ENCODE measurements at regions not wholly inside any gene's neighbourhood (a gene's known extent, or its start where the extent isn't known, plus 50 kb on each side); places are given as distances from the start of the nearest gene placed in this dataset.

DNA sequence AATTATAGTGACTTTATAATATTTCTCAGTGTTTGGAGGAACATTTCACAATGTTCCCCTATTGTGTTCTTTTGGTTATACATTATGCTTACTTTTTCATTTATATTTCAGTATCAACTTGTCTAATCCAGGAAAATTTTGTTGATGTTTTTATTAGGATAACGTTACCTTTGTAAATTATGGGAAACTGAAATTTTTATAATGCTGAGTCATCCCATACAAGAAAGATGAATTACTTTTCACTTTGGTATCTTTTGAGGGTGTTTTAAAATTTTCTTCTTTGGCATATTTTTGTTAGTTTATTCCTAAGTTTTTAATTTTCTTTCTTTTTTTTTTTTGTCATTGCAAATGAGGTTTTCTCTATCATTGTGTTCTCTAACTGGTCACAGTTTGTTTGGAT, 542.7 kb downstream of the SLC16A7 start:
- DNase-seq (ENCODE audit: low read depth in 2 of 2): no peak

DNA sequence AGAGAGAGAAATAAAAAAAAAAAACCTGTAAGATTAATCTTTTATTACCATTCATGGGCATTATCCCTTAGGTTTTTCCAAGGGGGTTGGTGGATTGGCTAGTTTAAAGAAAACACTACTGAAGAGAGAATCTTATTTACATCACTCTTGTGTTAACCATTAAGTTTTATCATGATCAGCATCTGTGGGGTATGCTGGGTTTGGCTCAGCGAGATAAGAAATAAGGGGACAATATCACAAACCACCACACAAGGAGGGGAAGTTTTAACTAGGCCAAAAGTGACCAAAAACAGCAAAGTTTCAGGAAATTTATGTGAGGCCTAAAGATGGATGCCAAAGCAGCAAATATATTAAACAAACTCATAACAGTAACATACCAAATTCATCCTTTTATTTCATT, 548.6 kb downstream of the SLC16A7 start:
- no peak for DNase-seq (ENCODE audit: low read depth in 2 of 2)

DNA sequence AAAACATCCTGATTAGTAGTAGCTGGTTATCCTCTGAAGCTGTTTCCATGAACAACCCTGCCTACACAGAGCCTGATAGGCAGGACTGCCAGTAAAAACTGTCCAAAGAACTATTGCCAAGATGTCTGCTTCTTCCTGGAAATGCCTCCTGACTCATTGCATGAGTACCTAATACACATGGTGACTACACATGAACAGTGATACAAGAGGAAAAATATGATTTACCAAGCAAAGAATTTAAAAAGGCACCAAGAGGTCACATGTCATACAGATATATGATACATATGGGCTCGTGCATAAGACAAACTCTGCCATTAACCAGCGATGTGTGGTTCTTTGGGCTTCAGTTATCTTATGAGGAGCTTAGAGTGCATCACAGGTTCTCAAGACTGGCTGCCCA, 552.3 kb downstream of the SLC16A7 start:
- DNase-seq (ENCODE audit: low read depth in 2 of 2): no peak

DNA sequence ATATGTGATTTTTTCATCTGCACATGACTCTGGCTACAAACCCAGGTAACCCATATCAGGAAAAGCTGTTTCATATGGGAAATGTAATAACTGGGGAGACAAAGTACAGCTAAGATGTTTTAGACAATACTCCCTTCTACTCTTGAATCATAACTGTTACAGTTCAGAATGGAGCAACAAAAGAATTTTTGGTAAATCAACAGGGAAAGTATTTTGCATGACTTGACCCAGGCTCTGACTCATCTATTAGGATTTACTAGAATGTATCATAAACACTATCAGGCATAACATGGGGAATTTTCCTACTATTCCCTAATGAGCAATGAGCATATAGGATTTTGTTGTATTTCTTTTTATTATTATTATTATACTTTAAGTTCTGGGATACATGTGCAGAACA, 553.0 kb downstream of the SLC16A7 start:
- DNase-seq (ENCODE audit: low read depth in 2 of 2): no peak

DNA sequence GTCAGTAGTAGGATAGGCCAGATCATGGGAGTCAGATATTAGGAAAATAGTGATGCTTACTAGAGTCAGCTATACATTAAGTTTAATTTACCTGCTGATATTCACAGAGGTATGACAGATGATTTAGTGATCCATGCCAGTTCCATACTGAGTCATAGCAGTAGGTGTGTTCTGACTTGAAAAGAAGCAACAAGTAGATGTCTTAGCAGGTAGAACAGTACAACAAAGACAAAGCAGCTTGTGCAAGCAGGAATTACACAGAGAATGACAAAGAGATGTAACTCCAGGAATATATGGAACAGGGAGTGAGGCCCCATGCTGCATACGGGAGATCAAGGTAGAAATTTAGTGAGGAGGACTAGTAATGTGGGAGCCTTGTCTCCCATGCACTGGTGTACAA, 556.9 kb downstream of the SLC16A7 start:
- DNase-seq (ENCODE audit: low read depth in 2 of 2): no peak

DNA sequence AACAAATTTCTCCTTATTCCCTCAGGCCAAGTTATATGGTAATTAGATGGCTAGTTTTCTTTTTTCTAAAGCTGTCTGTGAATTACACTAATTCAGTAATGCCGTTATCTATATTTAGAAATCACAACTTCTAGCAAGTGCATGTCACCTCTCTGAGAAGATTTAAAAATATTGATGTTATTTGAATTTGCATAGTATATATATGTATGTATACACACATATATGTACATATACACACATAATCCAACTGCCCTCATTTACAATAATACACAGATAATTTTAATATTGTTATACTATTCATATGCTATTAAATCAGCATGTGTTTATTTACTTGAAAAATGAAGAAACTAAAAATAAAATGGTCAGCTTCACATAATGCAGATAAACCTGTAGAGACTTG, 563.9 kb downstream of the SLC16A7 start:
- DNase-seq (ENCODE audit: low read depth in 2 of 2): no peak

DNA sequence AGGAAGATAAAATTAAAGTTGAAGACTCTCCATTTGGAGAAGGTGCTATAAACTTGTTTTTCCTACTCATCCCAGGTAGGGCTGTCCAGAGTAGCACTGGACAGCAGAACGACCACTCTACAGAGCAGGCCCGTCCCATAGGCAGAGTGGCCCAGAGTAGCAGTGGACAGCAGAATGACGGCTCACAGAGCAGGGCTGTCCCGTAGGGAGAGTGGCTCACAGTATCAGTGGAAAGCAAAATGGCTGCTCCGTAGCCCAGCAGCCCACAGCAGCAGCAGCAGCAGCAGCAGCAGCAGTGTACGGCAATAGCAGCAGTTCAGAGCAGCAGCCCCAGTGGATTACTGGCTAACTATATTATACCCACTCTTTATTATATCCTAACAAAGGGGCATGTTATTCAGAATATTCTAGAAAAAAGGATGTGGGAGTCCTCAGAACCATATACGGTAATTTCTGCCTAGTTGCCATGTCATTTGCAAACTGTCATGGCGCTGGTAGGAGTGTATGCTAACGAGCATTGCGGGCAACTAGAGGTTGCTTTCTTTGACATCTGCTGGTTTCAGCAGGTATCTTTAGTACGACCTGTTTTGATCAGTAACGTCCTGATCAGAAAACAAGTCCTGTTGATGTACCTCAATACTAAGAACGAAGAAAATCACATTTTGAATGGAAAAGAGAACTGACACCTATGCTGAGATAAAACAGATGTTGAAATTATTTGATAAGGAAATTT, 567.3 kb downstream of the SLC16A7 start:
- no peak for DNase-seq (ENCODE audit: low read depth in 2 of 2)

DNA sequence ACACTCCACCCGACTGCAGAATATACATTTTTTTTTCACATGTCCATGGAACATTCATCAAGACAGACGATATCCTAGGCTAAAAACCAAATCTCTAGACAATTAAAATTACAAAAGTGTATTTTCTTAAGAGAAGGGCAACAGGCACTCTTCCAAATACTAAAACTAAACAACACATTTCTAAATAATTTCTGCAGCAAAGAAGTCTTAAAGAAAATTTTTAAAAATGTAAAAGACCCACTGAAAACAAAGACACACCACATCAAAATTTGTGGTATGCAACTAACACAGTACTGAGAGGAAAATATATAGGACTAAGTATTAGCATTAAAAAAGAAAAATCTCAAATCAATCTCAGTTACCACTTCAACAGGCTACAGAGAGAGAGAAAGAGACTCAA, 570.0 kb downstream of the SLC16A7 start:
- DNase-seq (ENCODE audit: low read depth in 2 of 2): no peak

DNA sequence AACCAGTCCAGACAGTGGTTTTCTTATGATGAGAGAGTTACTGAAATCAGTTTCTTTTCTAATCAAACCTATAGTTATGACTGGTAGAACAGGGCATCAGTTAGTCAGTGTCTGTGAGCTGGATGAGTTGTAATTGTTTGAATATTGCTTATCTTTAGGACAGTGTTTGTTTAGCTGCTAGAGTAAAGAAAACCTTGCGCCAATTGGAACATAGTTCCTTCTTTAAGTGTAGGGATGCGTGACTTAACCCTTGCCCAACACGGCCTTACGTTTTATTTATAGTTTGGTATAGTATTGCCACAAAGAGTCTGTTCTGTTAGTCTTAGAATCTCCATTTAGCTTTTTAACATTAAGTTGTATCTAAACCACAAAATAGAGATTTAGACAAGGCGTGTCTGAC, 572.6 kb downstream of the SLC16A7 start:
- DNase-seq (ENCODE audit: low read depth in 2 of 2): no peak

DNA sequence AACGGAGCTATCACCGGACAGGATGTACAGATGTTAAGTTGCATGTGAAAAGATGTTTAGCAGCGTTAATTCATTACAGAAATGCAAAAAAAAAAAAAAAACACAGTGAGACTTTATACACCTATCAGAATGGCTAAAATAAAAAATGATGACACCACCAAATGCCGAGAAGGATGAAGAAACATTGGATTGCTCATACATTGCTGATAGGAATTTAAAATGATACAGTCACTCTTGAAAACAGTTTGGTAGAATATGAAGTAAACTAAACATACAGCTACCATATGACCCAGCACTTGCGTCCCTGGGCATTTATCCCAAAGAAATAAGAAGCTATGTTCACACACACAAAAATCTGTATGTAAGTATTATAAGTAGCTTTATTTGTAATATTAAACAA, 574.1 kb downstream of the SLC16A7 start:
- DNase-seq (ENCODE audit: low read depth in 2 of 2): no peak

DNA sequence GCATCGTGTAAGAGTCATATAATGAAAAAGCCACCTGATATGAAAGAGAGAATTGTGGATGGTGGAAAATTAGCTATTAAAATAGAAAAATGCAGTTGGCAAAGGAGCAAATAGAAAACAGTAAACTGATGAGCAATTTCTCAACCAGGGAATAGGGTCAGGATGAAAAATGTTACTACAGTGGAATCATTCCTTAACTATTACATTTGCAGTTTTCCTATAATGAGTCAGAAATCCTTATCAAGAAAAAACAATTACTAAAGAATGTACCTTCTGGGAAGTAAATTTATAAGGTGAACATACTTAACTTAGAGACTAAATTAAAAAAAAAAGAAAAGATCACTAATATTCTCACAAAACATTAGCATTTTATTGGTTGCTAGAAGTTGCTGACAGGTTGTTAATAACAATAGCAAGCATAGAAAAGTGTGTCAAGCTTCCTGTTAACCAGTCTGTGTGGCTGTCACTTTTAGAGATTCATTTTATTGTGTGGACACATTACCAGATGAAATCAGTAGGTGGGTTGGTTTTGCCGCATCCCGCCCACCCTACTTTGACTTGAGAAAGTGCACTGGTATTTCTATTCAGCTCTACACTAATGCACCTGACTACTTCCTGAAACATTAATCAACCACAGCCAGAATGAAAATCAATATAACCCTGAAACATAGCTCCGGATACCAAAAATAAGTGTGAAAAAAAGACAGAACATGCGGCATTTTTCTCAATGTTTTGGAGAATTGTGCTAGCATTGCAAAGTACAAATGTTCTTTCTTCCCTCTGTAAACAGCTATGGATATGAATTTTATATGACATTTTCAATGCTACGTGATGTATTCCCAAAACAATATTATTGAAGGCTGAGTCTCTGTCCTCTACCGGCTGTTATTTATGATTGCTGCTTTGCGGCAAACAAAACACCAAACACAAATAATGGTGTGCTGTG, 576.7 kb downstream of the SLC16A7 start:
- no peak for DNase-seq (ENCODE audit: low read depth in 2 of 2)

DNA sequence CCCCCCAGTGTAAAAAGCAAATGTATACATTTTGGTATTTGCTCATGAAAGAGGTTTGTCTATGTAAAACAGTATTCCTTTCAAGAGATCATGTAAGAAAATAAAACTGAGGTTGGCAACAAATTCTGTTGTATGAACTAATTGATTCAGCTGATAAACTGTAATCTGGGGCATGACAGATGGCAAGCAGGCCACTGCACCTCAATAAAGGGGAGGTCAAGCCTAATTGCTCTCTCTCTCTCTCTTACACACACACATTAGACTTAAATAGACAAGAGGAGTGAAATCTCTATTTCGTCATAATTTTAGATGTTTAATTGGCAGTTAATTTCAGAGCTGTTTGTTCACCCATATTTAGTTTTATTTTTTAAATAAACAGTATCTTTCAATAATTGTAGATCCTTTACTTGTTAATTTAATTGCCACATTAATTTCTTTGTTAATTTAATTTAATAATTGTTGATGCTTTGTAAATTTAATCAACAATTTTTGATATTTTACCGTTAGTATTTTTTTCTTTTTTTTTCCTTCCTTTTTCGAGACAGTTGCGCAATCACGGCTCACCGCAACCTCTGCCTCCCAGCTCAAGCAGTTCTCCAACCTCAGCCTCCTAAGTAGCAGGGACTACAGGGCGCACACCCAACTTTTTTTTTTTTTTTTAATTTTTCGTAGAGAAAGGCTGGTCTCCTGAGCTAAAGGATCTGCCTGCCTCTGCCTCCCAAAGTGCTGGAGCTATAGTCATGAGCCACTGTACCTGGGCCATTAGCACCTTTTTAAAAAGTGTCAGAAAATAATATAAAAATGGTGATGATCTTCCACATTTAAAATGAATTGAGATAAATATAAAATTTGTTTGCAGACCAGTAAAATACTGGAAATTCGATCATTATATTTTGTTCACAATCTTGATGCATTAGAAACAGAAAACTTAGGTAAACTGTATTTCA, 577.7 kb downstream of the SLC16A7 start:
- no peak for DNase-seq (ENCODE audit: low read depth in 2 of 2)

DNA sequence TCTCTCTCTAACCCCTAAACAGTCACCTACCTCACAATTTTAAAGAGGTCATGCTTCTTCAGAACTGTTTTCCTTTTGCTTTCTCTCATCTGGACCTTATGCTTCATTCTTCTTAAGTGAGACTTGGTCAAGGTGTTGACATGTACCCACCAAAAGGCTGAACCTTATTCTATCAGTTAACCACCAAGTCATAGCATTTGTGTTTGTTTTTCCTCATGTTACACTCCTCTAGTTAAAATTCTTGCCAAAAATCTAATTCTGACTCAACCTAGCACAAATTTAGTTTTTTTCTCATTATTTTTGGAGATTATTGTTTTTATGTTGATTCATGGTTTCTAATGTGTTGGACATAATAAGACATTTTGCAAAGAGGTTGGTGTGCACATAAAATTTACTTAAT, 578.6 kb downstream of the SLC16A7 start:
- no peak for DNase-seq (ENCODE audit: low read depth in 2 of 2)

DNA sequence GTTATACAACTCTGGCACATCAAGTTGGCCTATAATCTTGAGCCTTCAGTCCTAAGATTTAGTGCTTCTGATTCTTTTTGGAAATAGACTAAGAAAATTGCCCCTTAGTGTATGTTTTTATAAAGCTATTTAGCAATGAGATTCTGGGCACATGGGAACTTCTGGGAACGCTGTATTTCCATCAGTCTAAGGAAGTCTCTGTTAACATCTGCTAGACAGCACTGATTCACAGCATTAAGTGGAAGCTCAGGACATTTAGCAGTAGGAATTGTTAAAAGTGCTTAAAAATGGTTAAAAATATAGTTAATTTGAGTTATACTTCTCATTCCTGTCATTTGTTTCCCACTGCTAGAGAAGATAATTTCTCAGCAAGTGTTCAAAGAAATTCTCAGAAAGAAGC, 579.1 kb downstream of the SLC16A7 start:
- no peak for DNase-seq (ENCODE audit: low read depth in 2 of 2)

DNA sequence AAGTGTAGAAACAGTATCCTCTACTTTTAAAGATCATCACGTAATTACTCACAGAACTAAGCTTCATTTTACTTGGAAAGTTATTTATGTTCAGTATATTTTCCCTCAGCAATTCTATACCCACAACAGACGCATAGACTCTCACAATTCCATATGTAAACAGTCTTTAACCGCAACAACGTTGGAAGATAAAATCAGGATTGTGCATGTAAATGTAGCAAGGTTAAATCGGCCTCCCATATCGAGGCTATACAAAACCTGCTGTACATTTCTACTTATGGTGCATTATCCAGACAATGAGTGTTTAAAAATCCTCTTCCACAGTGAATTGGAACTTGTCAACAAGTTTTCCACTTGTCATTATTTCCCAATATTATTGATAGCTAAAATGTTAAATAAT, 581.1 kb downstream of the SLC16A7 start:
- no peak for DNase-seq (ENCODE audit: low read depth in 2 of 2)

DNA sequence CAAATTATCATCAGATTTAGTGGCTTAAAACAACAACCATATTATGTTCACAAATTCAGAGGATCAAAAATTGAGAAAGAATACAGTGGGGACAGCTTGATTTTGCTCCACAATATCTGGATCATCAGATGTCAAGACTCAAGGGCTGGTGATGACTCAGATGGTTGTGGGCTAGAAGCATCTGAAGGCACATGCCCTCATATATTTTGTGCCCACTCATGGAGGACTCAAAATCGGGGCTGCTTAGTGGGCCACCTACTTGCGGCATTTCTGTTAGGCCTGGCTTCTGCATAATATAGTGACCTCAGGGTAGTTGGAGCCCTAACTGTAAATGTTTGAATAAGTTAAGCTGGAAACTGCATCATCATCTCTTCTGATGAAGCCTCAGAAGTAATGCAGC, 584.5 kb downstream of the SLC16A7 start:
- DNase-seq (ENCODE audit: low read depth in 2 of 2): no peak

DNA sequence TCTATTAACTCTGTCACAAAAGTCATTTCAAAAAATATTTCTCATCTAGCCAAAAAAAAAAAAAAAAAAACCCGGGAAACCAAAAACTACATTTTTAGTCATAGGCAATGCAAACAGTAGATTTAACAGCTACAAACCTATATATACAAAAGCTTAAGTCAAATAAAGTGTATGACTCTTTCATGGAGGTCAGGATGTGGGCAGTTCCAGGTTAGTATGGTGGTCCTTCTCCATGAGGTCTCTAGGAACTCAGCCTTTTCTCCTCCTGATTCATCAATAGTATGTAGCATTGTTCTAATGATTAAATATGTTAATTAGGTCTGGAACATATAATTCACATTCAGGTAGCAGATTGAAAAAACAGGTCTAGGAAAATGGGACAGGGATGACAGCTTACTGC, 586.5 kb downstream of the SLC16A7 start:
- no peak for DNase-seq (ENCODE audit: low read depth in 2 of 2)

DNA sequence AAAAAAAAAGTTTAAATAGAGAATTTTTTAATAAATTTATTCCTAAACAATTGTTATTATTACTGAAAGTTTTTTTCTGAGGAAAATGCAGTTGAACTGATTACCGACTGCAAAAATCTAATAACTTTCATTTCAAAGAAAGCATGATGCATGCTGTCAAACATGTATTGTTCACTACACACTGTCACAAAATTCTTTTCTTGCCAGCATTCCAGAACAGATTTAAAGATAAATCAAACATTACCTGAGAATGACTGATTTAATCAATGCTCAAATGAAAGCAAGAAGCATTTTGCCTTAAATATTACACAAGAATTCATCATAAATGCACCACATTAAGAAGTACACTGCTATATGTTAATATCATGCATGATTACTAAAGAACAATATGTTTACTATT, 588.3 kb downstream of the SLC16A7 start:
- no peak for DNase-seq (ENCODE audit: low read depth in 2 of 2)

DNA sequence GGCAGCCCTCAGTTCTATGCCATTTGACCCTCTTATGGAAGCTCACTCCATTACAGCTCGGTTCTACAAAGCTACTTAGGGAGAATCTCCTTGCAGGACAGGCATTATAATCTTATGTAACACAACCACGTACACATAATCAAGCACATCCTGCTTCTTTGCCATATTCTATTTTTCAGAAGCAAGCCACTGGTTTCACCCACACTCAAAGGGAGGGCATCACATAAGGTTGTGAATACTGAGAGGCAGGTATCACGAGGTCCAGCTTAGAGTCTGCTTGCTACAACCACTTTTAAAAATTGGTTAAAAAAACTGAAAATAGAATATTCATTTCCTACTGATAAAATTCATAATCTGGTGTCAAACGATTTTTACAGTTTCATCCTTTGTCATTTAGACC, 589.2 kb downstream of the SLC16A7 start:
- no peak for DNase-seq (ENCODE audit: low read depth in 2 of 2)

DNA sequence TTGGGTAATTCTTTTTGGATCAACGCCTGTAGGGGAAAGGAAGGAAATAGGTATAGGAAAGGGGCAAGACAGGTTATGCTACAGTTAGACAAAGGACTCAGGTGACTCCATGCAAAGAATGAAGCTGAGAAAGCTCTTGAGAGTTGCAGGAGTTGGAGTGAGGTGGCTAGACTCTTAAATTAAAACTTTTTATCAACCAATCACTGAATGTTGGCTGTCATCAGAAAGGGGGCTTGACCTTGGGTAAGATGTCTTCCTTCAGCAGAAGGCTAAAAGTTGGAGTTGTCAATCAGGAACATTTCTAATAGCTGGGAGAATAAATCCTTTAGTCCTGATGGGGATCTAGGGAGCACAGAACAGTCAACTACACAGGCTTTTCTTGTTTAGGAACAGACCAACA, 595.4 kb downstream of the SLC16A7 start:
- no peak for DNase-seq (ENCODE audit: low read depth in 2 of 2)

DNA sequence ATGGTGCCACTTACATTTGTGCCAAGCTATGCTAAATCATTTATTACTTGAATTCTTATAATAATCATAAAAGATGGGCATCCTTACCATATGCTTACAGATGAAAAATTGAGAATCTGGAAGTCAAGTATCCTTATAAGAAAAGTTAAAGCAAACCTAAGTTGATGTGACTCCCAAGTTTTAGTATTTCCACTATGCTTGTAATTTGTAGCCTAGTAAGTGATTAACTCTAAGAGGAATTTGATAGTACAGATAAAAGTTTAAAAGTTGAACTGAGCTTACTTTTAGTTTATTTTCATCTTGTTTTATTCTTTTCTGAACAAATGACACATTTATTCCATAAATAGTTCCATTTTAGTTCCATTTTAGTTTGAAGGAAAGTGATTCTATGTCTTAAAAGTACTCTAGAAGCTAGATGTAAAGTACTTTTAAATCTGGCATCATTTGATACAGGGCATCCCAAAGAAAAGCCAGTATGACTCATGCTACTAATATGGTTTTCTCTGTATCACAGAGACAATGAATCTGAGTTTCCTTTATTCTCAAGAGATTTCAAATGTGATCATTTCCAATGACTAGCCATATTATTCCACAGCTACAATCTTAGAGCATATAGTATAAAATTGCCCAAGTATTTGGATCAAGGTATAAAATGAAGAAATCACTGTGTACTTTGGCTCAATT, 596.0 kb downstream of the SLC16A7 start:
- DNase-seq (ENCODE audit: low read depth in 2 of 2): no peak

DNA sequence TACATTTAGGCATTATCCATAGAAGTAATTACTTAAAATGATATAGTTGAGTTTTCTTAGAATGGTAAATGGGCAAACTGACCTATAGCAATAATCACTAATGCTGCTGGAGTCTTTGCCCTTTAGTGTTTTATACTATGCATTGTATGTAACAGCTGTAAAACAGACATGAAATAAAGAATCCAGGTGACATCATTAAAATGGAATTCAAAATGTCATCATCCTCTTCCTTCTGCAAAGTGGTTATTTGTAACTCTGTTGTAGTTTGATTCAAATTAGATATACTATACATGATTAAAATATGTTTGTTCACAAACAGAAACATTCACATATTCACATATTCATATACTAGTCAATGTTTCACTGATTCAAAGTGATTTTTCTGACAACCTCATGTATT, 598.8 kb downstream of the SLC16A7 start:
- no peak for DNase-seq (ENCODE audit: low read depth in 2 of 2)
